Panc1 (cell line): ENCODE measurements at regions not wholly inside any gene's neighbourhood (a gene's known extent, or its start where the extent isn't known, plus 50 kb on each side); places are given as distances from the start of the nearest gene placed in this dataset.

ENCODE experiments used
- ATAC-seq: fragments of 200-7000 bp; cut with Tn5 transposase; 2 replicates; pipeline ENCODE4 v1.9.1; 2020; ENCODE audit warnings: mild to moderate bottlenecking, moderate library complexity
- BruUV-seq: library from RNA; stranded (reverse); fragments of 400-500 nt; replicated peaks from 2 replicates; lab custom pipeline; 2021; lab: Mats Ljungman, UMichigan
- CTCF ChIA-PET: fragments of 300-600 bp; sonication (Branson Sonifier 250); formaldehyde crosslinking; loops from one replicate; lab custom pipeline; 2022; ENCODE audit warnings: antibody characterized with exemption; lab: Charles Lee
- POLR2A ChIA-PET: fragments of 300-600 bp; sonication (Branson Sonifier 250); formaldehyde crosslinking; loops from one replicate; lab custom pipeline; 2022; ENCODE audit warnings: antibody characterized with exemption; lab: Charles Lee
- DNase-seq: peaks from one replicate; pipeline ENCODE4 v3.0.0-alpha.2; 2010; ENCODE audit warnings: low read depth, low spot score
- H3K27ac ChIP-seq: 2 replicates; pipeline ENCODE4 v1.5.1; 2011; ENCODE audit warnings: mild to moderate bottlenecking, low read length, inconsistent platforms
- H3K27me3 ChIP-seq: fragments of 200-500 bp; sonication (Bioruptor generic); 2 replicates; pipeline ENCODE4 v1.6.0; 2014; ENCODE audit warnings: low read length, inconsistent platforms; ENCODE audit not compliant: control insufficient read depth, insufficient read depth
- H3K36me3 ChIP-seq: fragments of 200-500 bp; sonication (Bioruptor generic); 2 replicates; pipeline ENCODE4 v1.5.1; 2014; ENCODE audit warnings: inconsistent platforms, mild to moderate bottlenecking, low read length, moderate library complexity; ENCODE audit not compliant: control insufficient read depth, insufficient read depth
- H3K4me1 ChIP-seq: 2 replicates; pipeline ENCODE4 v1.5.1; 2011; ENCODE audit warnings: inconsistent platforms, mild to moderate bottlenecking, low read length, moderate library complexity; ENCODE audit not compliant: control insufficient read depth, insufficient read depth
- H3K4me3 ChIP-seq, 2 experiments: 2 replicates each; pipeline ENCODE4 v1.5.1; 2011 to 2012; ENCODE audit warnings: low read depth in 2 of 2, low read length in 2 of 2, mild to moderate bottlenecking in 2 of 2, inconsistent platforms in 1 of 2, moderate library complexity in 1 of 2
- H3K9me3 ChIP-seq: fragments of 200-500 bp; sonication (Bioruptor generic); 2 replicates; pipeline ENCODE4 v1.5.1; 2014; ENCODE audit warnings: low read depth, mild to moderate bottlenecking, inconsistent platforms, low read length, moderate library complexity; ENCODE audit not compliant: control insufficient read depth, insufficient read depth
- POLR2AphosphoS5 ChIP-seq: IDR thresholded peaks from 2 replicates; pipeline ENCODE4 v1.6.1; 2012; ENCODE audit warnings: mild to moderate bottlenecking, low read depth, low read length, moderate library complexity
- REST ChIP-seq, 2 experiments: IDR thresholded peaks; 2 replicates each; pipeline ENCODE4 v1.6.1; 2011 to 2012; ENCODE audit warnings: low read depth in 2 of 2, control low read depth in 1 of 2, low read length in 1 of 2, mild to moderate bottlenecking in 1 of 2, moderate library complexity in 1 of 2; ENCODE audit not compliant: insufficient read depth in 1 of 2
- SIN3A ChIP-seq: IDR thresholded peaks from 2 replicates; pipeline ENCODE4 v1.6.1; 2012; ENCODE audit warnings: low read depth, mild to moderate bottlenecking, low read length, moderate library complexity, borderline replicate concordance; ENCODE audit not compliant: insufficient read depth
- TCF7L2 ChIP-seq: IDR thresholded peaks from 2 replicates; pipeline ENCODE4 v1.6.1; 2011; ENCODE audit warnings: mild to moderate bottlenecking, low read depth, low read length, inconsistent platforms
- in situ Hi-C: cut with HindIII; loops from 2 replicates; pipeline ENCODE4 v1.10.0; 2016; ENCODE audit warnings: low sequenced_read_pairs, low pct_unique_long_range_greater_than_20kb
- intact Hi-C: fragments of 100-400 bp; cut with micrococcal nuclease; formaldehyde crosslinking; loops from one replicate; pipeline ENCODE4 v1.10.0; 2022; ENCODE audit not compliant: unreplicated experiment
- TF ChIP-seq, protein P1 (sequence below): fragments of 450-650 bp; IDR thresholded peaks from 2 replicates; pipeline ENCODE4 v1.5.1; 2017; ENCODE audit warnings: mild to moderate bottlenecking

DNA sequence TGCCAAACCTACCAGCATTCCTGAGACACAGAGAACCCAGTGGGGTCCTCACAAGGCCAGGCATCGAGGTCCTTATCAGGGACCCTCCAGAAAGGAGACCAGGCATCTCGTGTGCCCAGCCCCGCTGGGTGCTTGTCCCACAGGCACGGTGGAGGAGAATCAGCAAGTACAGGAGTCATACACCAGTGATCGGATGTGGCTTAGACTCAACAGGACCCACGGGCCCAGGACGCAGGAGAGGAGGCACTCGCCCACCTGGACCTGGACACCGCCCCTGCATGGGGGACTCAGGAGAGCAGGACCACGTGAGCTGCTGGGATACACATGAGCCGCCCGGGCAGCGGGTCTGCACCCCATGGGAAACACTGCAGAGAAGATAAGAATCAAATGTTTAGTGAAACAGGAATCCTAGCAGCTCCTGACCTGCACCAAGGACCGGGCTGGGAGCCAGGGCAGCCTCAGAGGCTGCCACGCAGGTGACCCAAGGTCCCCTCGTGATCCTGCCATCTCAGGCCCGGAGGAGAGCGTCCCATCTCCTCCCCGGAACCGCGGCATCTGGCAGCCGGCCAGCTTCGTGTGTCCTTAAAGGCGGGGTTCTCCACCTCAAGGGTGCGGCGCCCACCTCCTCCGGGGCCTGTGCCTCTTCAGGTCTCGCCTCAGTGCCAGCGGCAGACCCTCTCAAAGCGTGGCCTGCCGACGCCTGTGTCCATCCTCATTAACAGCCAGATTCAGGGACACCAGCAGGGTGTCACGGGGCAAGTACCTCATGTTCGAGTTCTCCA is 59.2 kb downstream of the FOXL3 start:
- in situ Hi-C loops (no loop called here), intact Hi-C loops (no loop called here)
- ChIA-PET POLR2A (no interaction called here), CTCF (no interaction called here)
- Histone ChIP-seq H3K4me1 (peaks cover 9% of the 10 kb centered on the region), H3K4me3 (no peak overlapping the region), H3K36me3 (no peaks in the 10 kb centered on the region), H3K27me3 (no peaks in the 10 kb centered on the region), H3K27ac (no peak overlapping the region), H3K9me3 (no peaks in the 10 kb centered on the region)
- no TSS peak for BruUV-seq
- DNase-seq (no peak), ATAC-seq (peak; percentile 62)
- TF ChIP-seq POLR2AphosphoS5 (no peak), SIN3A (no peak), REST (IDR thresholded peaks at IDR 0.05; ENCODE audit: insufficient read depth in 1 of 2, low read depth in 2 of 2, low read length in 1 of 2) (no peak), TCF7L2 (no peak)
- TF ChIP-seq, protein P1, sequence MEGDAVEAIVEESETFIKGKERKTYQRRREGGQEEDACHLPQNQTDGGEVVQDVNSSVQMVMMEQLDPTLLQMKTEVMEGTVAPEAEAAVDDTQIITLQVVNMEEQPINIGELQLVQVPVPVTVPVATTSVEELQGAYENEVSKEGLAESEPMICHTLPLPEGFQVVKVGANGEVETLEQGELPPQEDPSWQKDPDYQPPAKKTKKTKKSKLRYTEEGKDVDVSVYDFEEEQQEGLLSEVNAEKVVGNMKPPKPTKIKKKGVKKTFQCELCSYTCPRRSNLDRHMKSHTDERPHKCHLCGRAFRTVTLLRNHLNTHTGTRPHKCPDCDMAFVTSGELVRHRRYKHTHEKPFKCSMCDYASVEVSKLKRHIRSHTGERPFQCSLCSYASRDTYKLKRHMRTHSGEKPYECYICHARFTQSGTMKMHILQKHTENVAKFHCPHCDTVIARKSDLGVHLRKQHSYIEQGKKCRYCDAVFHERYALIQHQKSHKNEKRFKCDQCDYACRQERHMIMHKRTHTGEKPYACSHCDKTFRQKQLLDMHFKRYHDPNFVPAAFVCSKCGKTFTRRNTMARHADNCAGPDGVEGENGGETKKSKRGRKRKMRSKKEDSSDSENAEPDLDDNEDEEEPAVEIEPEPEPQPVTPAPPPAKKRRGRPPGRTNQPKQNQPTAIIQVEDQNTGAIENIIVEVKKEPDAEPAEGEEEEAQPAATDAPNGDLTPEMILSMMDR, result no peak

DNA sequence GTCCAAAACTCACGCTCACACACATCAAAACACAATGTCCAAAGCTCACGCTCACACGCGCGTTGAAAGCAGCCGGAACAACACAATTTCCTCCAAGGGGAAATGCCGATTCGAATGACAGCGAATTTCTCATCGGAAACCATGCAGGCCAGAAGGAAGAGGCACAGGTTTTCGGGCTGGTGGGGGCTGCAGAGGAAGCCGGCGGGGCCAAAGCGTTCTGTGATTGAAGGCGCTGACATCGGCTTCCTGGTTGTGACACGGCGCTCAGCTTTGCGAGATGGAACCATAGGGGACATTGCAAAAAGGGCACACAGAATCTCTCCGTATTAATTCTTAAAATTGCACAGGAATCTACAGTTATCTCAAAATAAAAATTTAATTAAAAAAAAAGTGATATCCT is 61.3 kb downstream of the FOXL3 start:
- no peak for TF ChIP-seq POLR2AphosphoS5
- TF ChIP-seq TCF7L2, result no peak
- no peak for TF ChIP-seq REST (IDR thresholded peaks at IDR 0.05; ENCODE audit: insufficient read depth in 1 of 2, low read depth in 2 of 2, low read length in 1 of 2)
- TF ChIP-seq, protein P1, result no peak
- no peak for TF ChIP-seq SIN3A
- no peak for DNase-seq
- no peaks in the 10 kb centered on the region for H3K36me3 ChIP-seq
- peaks cover 9% of the 10 kb centered on the region for H3K4me1 ChIP-seq
- no peak for ATAC-seq
- H3K27ac ChIP-seq, result no peak overlapping the region
- no peaks in the 10 kb centered on the region for H3K9me3 ChIP-seq
- CTCF ChIA-PET, result no interaction called here
- no peak overlapping the region for H3K4me3 ChIP-seq
- POLR2A ChIA-PET, result no interaction called here
- intact Hi-C loops, result no loop called here
- H3K27me3 ChIP-seq, result no peaks in the 10 kb centered on the region
- in situ Hi-C loops, result no loop called here
- no TSS peak for BruUV-seq
